Memory B cell (primary cell): ENCODE measurements at regions not wholly inside any gene's neighbourhood (a gene's known extent, or its start where the extent isn't known, plus 50 kb on each side); places are given as distances from the start of the nearest gene placed in this dataset.
A peak's percentile ranks its signal among the peaks of the same experiment; 100 is the strongest.
"Not testable (repeated sequence)": the region's sequence is repeated elsewhere in the genome, so short reads cannot be mapped to it uniquely, and the experiment has no call there.

Experiments
- ATAC-seq: fragments of 150-1000 bp; cut with Tn5 transposase; 2 replicates; pipeline ENCODE4 v1.10.0; 2021; ENCODE audit warnings: low read depth, mild to moderate bottlenecking, moderate library complexity
- DNase-seq, 2 donors: peaks; one replicate each; pipeline ENCODE4 v3.0.0; 2022; ENCODE audit warnings: low spot score in 2 of 2
- H3K27ac Mint-ChIP-seq: one replicate; pipeline ENCODE4 v1.8.0; 2022; ENCODE audit warnings: mild to moderate bottlenecking, moderate library complexity, mixed read lengths
- H3K27me3 Mint-ChIP-seq: one replicate; pipeline ENCODE4 v1.8.0; 2022; ENCODE audit warnings: mixed read lengths
- H3K36me3 Mint-ChIP-seq: one replicate; pipeline ENCODE4 v1.8.0; 2022; ENCODE audit warnings: mild to moderate bottlenecking, mixed read lengths
- H3K4me1 Mint-ChIP-seq: one replicate; pipeline ENCODE4 v1.8.0; 2022; ENCODE audit warnings: mixed read lengths
- H3K4me3 Mint-ChIP-seq: one replicate; pipeline ENCODE4 v1.8.0; 2022; ENCODE audit warnings: mild to moderate bottlenecking, moderate library complexity, mixed read lengths
- H3K9me3 Mint-ChIP-seq: one replicate; pipeline ENCODE4 v1.8.0; 2022; ENCODE audit warnings: mixed read lengths

DNA sequence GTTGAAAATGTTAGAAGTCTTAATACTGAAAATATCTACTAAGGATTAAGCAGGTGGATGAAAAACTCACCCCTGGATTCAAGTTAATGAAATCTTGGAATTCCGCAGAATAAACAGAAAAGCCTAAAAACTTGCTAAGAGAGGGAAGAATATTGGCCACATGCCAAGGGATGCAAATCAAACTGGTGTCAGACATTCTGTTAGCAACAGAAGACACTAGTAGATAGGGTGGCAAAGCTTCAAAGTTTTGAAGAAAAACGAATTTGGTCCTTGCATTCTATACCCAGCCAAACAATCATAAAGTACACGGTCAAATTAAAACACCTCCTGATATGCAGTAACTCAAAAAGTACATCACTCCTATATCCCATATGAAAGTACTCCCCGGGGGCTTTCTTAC lies 77.1 kb upstream of the ADTRP start:
- DNase-seq (no peak), ATAC-seq (no peak)
- Mint-ChIP-seq H3K9me3 (peaks cover 2% of the 10 kb centered on the region), H3K4me3 (no peak overlapping the region), H3K27me3 (no peaks in the 10 kb centered on the region), H3K27ac (no peak overlapping the region), H3K36me3 (no peaks in the 10 kb centered on the region), H3K4me1 (peaks cover 9% of the 10 kb centered on the region)

DNA sequence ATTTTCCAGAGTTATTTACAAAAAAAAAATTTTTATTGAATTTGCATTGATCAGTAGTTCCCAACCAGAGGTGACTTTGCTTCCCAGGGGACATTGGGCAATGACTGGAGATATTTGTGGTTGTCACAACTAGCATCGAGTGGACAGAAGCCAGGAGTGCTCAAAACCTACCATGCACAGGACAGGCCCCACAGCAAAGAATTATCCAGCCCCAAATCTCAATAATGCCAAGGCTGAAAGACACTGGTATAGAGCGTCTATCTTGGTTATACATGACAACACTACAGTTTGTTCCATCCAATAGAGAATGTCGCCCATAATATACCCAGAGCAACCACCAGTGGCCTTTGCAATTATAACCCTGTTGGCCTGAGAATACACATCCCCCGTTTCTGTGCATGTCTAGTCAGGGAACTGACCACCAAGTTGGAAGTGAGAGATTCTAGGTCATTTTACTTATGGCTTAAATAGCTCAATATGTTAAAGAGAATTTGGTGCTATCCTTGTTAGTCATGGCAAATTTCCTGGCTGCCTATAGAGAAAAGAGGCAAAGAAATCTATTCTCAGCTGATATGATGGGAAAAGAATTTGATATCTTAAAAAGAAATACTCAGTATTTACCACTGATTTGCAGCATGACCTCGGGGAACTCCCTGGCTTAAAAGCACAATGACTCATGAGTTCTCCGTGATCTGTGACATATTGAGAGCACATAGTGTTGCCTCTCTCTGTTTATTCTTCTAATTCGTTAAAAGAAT lies 76.0 kb upstream of the ADTRP start:
- ATAC-seq (peak; percentile 54), DNase-seq (no peak)
- Mint-ChIP-seq H3K9me3 (peaks cover 2% of the 10 kb centered on the region), H3K27ac (no peak overlapping the region), H3K27me3 (no peaks in the 10 kb centered on the region), H3K4me3 (no peak overlapping the region), H3K4me1 (peaks cover 9% of the 10 kb centered on the region), H3K36me3 (no peaks in the 10 kb centered on the region)

DNA sequence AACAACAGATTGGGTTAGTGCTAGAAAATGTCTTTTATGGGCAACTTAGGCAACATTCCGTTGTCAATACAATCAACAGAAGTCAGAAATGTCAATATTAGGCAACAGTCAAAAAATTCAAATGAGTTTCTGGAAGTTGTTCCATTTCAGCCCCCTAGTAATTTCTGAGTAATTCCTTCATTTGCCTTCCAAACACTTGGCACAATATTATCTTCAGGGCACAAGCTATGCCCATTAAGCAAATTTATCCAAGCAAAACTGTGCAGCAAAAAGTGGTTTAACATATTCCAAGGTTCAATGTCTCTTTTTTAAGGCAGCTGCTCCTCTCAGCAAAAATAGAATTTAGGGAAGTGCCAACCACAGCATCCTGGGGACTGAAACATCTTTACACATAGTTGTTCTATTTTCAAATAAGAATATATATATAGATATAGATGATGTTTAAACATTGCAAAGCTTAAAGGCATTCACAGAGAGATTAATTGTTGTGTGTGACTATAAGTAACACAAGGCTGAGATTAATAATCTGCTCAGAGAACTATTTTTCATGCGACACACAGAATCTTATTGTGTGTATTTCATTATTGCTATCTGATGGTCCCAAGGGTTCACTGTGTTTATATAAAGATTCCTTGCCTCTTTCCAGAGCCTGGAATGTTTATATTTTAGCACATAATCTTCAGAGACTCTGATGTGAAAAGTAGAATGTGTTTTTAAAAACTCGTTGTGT lies 75.2 kb upstream of the ADTRP start:
- H3K36me3 Mint-ChIP-seq: no peaks in the 10 kb centered on the region
- H3K27ac Mint-ChIP-seq: no peak overlapping the region
- H3K9me3 Mint-ChIP-seq: peaks cover 2% of the 10 kb centered on the region
- H3K27me3 Mint-ChIP-seq: no peaks in the 10 kb centered on the region
- no peak overlapping the region for H3K4me3 Mint-ChIP-seq
- peaks cover 9% of the 10 kb centered on the region for H3K4me1 Mint-ChIP-seq
- no peak for ATAC-seq
- no peak for DNase-seq

DNA sequence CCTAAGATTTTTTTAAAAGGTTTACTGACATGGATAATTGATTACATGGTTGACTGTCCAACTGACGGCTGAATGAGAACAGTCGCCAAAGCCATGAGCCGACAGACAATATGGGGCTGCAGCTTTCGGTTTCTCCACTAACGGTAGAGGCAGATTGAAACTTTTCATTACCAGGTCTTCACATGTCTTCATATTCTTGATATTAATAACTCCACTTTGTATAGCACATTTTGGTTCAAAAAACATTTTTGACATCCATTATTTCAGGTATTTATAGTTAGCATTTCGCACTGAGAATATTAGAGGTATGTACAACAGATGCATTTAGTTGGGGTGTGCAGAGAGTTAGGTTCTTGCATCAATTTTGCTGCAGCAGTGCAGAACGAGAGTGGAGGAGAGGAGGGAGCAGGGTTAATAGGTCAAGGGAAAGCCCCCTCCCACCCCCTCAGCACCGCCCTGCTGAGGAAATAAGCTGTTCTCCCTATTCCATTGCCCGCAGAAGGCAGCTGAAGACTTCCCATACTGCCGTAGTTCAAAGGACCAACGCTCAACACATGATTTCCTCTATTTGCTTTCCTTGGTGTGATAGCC lies 73.6 kb upstream of the ADTRP start:
- peak overlapping the region; percentile 41 for H3K27ac Mint-ChIP-seq
- H3K27me3 Mint-ChIP-seq: no peaks in the 10 kb centered on the region
- H3K9me3 Mint-ChIP-seq: peaks cover 1% of the 10 kb centered on the region
- peaks cover under 1% of the 10 kb centered on the region for H3K36me3 Mint-ChIP-seq
- peak overlapping the region; percentile 79 for H3K4me3 Mint-ChIP-seq
- DNase-seq (no peak), ATAC-seq (peak; percentile 70)
- H3K4me1 Mint-ChIP-seq: peaks cover 9% of the 10 kb centered on the region

DNA sequence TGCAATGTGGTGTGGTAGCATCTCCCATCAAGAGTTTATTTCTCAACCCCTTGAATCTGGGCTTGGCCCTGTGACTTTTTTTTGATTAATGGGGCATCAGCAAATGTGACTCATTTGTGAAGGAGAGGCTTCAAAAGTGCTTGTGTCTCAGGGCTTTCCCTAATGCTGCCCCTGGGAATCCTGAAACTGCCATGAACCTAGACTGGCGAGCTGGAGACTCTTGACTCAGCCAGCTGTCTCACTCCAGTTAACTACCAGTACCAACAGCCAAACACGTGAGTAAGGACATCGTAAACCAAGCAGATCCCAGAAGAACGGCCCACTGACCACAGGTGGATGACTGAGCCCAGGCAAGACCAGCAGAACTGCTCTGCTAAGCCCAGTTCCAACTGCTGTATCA lies 72.8 kb upstream of the ADTRP start:
- H3K27ac Mint-ChIP-seq: peak overlapping the region; percentile 41
- H3K36me3 Mint-ChIP-seq: peaks cover 2% of the 10 kb centered on the region
- peaks cover 1% of the 10 kb centered on the region for H3K9me3 Mint-ChIP-seq
- no peak for DNase-seq
- no peak for ATAC-seq
- H3K27me3 Mint-ChIP-seq: no peaks in the 10 kb centered on the region
- no peak overlapping the region for H3K4me3 Mint-ChIP-seq
- peaks cover 9% of the 10 kb centered on the region for H3K4me1 Mint-ChIP-seq

DNA sequence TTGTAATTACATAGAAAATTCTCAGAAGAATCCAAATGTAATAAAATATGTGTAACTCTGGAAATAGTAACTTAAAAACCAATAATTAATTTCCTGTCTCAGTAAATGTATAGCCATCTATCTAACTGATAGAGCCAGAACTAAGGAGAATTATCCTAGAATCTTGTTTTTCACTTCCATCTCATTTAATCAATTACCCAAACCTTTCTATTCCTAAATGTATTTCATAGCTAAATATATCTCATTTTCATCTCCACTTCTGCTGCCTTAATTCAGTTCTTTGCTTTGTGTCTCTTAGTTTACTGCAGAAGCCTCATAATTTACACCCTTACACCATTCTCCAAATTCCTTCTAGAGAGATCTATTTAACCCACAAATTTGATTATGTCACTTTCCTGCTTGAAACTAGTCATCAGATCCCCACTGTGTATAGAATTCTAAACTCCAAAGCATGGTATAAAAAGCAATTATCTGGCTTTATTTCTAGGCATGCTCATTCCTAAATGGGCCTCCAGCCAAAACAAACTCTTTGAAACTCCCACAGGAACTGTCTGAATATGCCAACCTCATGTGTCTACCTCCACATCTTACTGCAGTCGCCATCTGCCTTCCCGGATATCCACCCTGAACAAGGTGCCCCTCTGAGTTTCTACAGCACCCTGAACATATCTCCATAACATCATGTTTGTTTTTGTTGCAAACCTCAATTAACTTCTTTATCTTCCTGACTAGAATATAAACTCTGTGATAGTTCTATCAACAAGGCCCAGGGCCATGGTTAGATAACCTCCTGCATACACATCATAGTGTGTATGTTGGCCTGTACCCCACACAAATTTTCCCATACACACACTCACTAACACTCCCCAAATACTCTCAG lies 70.5 kb upstream of the ADTRP start:
- Mint-ChIP-seq H3K9me3 (no peaks in the 10 kb centered on the region), H3K4me1 (peaks cover 9% of the 10 kb centered on the region), H3K4me3 (no peak overlapping the region), H3K27ac (no peak overlapping the region), H3K27me3 (peaks cover 1% of the 10 kb centered on the region), H3K36me3 (peaks cover 2% of the 10 kb centered on the region)
- DNase-seq: no peak
- ATAC-seq: no peak

DNA sequence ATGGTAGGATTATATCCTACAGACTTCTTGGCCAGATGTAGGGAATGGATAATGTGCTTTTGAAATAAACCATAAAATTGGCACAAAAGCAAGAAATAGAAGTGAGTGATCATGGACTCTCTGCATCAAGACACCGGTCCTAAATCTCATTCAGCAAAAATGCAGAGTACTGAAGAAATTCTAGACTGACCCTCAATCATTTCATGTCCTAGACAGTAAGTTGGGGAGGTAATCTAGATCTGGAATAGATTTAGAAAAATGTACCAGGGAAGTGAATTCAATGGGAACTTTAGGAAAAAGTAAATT lies 69.7 kb upstream of the ADTRP start:
- Mint-ChIP-seq H3K27ac (no peak overlapping the region), H3K27me3 (peaks cover 1% of the 10 kb centered on the region), H3K4me1 (peaks cover 9% of the 10 kb centered on the region), H3K36me3 (peaks cover 2% of the 10 kb centered on the region), H3K4me3 (no peak overlapping the region), H3K9me3 (no peaks in the 10 kb centered on the region)
- DNase-seq (no peak), ATAC-seq (no peak)

DNA sequence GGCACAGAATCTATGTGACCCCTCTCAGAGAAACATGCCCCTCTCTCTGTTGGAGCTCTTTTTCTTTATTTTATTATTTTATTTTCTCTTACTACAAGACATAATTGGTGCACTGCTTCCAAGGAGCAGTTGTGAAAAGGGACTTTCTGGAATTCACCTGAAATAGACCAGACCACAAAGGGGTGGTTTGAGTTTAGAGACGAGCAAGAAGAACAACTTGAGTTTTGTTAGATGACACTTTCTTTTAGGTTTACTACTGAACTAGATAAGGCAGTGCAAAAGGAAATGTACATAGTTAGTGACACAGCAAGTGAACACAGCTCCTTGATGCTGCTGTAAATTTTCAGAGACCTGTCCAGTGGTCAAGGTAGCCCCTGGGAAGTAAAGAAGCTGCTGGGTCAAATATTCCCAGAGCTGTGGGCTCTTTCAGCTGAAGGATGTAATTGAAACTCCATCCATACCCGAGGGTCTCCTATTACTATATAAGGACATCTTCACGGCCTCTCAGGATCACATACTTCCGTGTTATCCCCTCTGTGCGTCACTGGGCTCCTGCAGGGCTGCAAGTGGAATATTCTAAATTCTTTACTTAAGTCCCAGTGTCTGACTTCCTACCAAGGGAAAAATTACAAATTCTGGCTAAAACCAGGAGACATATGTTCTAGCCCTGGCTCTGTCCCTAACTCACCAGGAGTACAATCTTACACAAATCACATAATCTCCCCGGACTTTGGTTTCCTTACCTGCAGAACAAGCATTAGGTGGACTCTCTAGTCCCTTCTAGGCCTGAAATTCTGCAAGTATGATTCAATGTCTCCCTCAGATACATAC lies 69.1 kb upstream of the ADTRP start:
- Mint-ChIP-seq H3K9me3 (no peaks in the 10 kb centered on the region), H3K4me3 (no peak overlapping the region), H3K4me1 (peaks cover 9% of the 10 kb centered on the region), H3K27me3 (peaks cover 1% of the 10 kb centered on the region), H3K36me3 (peaks cover 2% of the 10 kb centered on the region), H3K27ac (no peak overlapping the region)
- DNase-seq (no peak), ATAC-seq (no peak)

DNA sequence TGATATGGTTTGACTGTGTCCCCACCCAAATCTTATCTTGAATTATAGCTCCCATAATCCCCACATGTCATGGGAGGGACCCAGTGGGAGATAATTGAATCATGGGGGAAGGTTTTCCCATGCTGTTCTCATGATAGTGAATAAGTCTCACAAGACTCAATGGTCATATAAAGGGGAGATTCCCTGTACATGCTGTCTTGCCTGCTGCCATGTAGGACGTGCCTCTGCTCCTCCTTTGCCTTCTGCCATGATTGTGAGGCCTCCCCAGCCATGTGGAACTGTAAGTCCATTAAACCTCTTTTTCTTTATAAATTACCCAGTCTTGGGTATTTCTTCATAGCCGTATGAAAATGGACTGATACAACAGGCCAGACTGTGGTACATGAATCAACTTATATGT lies 68.5 kb upstream of the ADTRP start:
- not testable (repeated sequence) for H3K27ac Mint-ChIP-seq, H3K36me3 Mint-ChIP-seq, ATAC-seq, H3K4me1 Mint-ChIP-seq, H3K9me3 Mint-ChIP-seq, H3K4me3 Mint-ChIP-seq, H3K27me3 Mint-ChIP-seq, DNase-seq

DNA sequence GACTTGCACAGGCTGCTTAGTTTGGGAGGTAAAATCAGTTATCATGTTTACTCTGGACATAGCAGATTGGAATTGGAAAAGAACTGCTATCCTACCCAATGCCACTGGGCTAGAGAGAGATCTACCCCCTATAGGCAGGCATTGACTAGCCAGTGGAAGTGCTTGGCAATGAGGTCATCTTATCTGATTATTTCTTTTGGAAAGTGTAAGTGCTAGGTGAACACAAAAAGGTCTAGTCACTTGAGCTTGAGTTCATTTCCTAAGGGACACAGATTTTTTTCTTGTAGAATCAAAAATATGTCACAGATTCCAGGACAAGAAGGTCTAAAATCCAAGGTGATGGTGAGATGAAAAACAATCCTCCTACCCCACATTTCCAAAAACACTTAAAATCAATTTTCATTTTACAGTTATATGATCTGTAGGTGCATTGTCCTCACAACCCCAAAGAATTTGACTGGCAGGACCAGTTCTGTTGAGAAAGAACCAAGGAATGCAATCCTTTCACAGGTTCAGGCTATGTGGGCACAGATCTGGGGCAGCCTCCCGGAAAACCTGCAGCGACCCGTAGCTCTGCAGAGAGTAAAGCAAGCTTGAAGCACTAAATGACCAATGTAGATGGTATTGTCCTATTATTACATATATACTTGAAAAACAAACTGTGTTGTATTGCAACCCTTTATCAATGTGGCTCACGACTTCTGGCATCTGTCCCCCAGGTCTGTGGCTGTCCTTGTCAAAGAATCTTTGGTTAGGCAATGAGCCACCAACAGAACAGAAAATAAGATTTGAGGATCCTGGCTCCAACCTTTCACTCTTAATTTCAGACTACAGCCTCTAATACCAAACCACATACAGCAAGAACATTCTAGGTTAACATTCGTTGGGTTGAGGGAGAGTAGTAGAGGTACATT lies 67.3 kb upstream of the ADTRP start:
- Mint-ChIP-seq H3K27ac (no peak overlapping the region), H3K27me3 (peaks cover 1% of the 10 kb centered on the region), H3K4me3 (no peak overlapping the region), H3K36me3 (peaks cover 2% of the 10 kb centered on the region), H3K9me3 (no peaks in the 10 kb centered on the region), H3K4me1 (peaks cover 4% of the 10 kb centered on the region)
- DNase-seq: no peak
- no peak for ATAC-seq

DNA sequence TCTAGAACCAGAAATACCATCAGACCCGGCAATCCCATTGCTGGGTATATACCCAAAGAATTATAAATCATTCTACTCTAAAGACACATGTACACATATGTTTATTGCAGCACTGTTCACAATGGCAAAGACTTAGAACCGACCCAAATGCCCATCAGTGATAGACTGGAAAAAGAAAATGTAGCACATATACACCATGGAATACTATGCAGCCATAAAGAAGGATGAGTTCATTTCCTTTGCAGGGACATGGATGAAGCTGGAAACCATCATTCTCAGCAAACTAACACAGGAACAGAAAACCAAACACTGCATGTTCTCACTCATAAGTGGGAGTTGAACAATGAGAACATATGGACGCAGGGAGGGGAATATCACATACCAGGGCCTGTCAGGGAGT lies 64.2 kb upstream of the ADTRP start:
- H3K27me3 Mint-ChIP-seq, ATAC-seq, H3K9me3 Mint-ChIP-seq, H3K27ac Mint-ChIP-seq, DNase-seq, H3K36me3 Mint-ChIP-seq, H3K4me3 Mint-ChIP-seq, H3K4me1 Mint-ChIP-seq: not testable (repeated sequence)

DNA sequence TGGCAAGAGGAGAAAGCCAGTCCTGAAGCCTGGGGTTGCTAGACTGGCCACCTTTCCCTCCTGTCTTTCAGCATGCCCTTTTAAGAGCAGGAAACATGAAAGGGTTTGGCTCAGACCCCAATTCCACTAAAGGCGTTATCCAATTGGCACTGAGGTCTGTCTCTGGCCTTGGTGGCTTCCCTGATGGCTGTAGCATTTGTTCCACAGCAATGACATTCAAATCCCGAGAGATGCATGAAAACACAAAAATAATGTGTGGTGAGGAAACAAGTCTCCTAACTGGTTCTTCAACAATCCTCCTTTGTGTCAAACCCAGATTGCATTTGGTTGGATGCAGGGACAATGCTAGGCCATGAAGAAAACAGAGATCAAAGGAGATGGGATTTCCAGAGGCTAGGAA lies 56.5 kb upstream of the ADTRP start:
- peaks cover 12% of the 10 kb centered on the region for H3K4me1 Mint-ChIP-seq
- ATAC-seq (no peak), DNase-seq (no peak)
- peaks cover 11% of the 10 kb centered on the region for H3K27me3 Mint-ChIP-seq
- peaks cover 6% of the 10 kb centered on the region for H3K9me3 Mint-ChIP-seq
- H3K4me3 Mint-ChIP-seq: no peak overlapping the region
- no peak overlapping the region for H3K27ac Mint-ChIP-seq
- H3K36me3 Mint-ChIP-seq: peaks cover 5% of the 10 kb centered on the region
